RWPE2 (cell line): ENCODE measurements at regions not wholly inside any gene's neighbourhood (a gene's known extent, or its start where the extent isn't known, plus 50 kb on each side); places are given as distances from the start of the nearest gene placed in this dataset.

Experiments used
- ATAC-seq: fragments of 200-7000 bp; cut with Tn5 transposase; 3 replicates; pipeline ENCODE4 v1.9.1; 2021; ENCODE audit warnings: low read depth
- DNase-seq: peaks from one replicate; pipeline ENCODE4 v3.0.0-alpha.2; 2020; ENCODE audit warnings: low spot score
- H3K27ac ChIP-seq: fragments of 450-650 bp; 2 replicates; pipeline ENCODE4 v1.5.1; 2017; ENCODE audit warnings: mild to moderate bottlenecking; ENCODE audit not compliant: poor library complexity, severe bottlenecking
- H3K27me3 ChIP-seq: fragments of 250-450 bp; sonication (Bioruptor Pico); 2 replicates; pipeline ENCODE4 v1.5.1; 2021; ENCODE audit warnings: mild to moderate bottlenecking, moderate library complexity; ENCODE audit not compliant: insufficient read depth, poor library complexity, severe bottlenecking
- H3K36me3 ChIP-seq: fragments of 250-450 bp; sonication (Bioruptor Pico); 2 replicates; pipeline ENCODE4 v1.5.1; 2020; ENCODE audit warnings: low read depth, mild to moderate bottlenecking, moderate library complexity
- H3K4me1 ChIP-seq: fragments of 250-450 bp; sonication (Bioruptor Pico); 2 replicates; pipeline ENCODE4 v1.5.1; 2021; ENCODE audit warnings: mild to moderate bottlenecking, moderate library complexity; ENCODE audit not compliant: insufficient read depth, poor library complexity, severe bottlenecking
- H3K4me3 ChIP-seq: fragments of 250-450 bp; sonication (Bioruptor Pico); 2 replicates; pipeline ENCODE4 v1.5.1; 2021; ENCODE audit warnings: mild to moderate bottlenecking, moderate library complexity; ENCODE audit not compliant: severe bottlenecking
- H3K9me3 ChIP-seq: fragments of 250-450 bp; sonication (Bioruptor Pico); 2 replicates; pipeline ENCODE4 v1.5.1; 2021; ENCODE audit warnings: mild to moderate bottlenecking, moderate library complexity; ENCODE audit not compliant: severe bottlenecking
- TF ChIP-seq, protein P1 (sequence below): fragments of 450-650 bp; IDR thresholded peaks from one replicate; pipeline ENCODE4 v1.5.1; 2017; ENCODE audit warnings: mild to moderate bottlenecking, moderate library complexity; ENCODE audit not compliant: poor library complexity, severe bottlenecking

DNA sequence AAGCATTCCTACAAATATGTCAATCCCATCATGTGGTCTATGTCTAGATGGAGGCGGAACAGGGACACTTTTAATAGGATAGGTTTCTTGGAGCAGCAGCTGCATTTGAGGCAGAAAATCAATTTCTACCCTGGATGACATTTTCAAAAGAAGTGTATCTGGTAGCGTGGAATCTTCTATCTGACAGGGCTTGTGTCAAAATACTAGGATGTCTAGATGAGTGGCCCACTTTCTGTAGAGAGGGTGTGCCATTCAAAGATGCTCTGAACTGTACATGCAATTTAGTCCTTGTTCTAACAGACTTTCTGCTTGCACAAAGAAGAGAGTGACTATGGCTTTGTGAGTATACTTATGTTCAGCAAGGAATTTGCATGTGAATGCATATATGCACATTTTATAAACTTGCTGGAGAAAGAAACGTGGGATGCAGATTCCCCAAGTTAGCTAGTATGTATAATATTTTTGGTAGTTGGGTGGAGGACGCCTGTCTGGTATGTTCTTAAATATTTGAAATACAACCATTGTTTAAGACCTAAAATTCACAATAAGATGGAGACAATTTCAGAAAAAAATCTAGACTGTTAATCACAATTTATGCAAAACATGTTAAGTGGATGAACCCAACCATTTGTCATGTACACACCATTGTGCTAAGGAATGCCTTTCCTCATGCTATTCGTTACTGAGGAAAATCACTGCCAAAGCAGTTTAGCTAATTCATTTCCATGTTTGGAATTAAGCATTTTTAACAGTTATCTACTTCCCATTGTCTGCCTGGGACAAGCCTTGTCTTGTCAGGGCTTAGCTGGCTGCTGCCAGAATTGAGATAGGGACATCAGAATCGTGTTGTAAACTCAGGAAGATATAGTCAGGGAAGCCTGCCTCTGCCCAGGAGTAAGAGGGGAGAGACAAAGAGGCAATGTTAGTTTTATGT lies 129.1 kb upstream of the MEF2C start:
- Histone ChIP-seq H3K4me1 (no peaks in the 10 kb centered on the region), H3K4me3 (no peak overlapping the region), H3K36me3 (no peaks in the 10 kb centered on the region), H3K27me3 (peaks cover 4% of the 10 kb centered on the region), H3K9me3 (no peaks in the 10 kb centered on the region), H3K27ac (no peak overlapping the region)
- TF ChIP-seq, protein P1, sequence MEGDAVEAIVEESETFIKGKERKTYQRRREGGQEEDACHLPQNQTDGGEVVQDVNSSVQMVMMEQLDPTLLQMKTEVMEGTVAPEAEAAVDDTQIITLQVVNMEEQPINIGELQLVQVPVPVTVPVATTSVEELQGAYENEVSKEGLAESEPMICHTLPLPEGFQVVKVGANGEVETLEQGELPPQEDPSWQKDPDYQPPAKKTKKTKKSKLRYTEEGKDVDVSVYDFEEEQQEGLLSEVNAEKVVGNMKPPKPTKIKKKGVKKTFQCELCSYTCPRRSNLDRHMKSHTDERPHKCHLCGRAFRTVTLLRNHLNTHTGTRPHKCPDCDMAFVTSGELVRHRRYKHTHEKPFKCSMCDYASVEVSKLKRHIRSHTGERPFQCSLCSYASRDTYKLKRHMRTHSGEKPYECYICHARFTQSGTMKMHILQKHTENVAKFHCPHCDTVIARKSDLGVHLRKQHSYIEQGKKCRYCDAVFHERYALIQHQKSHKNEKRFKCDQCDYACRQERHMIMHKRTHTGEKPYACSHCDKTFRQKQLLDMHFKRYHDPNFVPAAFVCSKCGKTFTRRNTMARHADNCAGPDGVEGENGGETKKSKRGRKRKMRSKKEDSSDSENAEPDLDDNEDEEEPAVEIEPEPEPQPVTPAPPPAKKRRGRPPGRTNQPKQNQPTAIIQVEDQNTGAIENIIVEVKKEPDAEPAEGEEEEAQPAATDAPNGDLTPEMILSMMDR: no peak
- no peak for DNase-seq
- ATAC-seq: peak; percentile 75

DNA sequence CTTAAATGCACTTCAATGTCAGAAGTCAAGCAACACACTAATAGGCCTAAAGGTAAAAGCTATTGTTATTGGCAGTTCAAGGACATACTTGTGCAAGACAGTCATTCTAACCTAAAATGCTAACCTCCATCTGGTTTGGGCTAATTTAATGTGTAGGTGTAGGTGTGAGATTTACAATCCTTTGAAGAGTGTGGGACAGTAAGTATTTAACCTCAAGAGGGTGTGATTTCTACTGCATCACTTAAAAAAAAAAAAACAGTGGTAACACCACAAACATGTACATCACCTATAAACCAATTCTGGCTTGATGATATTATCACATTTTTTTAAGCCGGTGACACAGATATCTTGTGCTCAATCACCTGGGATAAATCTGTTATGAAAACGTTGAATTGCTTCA lies 127.5 kb upstream of the MEF2C start:
- TF ChIP-seq, protein P1: no peak
- Histone ChIP-seq H3K27ac (no peak overlapping the region), H3K27me3 (peaks cover 4% of the 10 kb centered on the region), H3K4me3 (no peak overlapping the region), H3K36me3 (no peaks in the 10 kb centered on the region), H3K9me3 (no peaks in the 10 kb centered on the region), H3K4me1 (no peaks in the 10 kb centered on the region)
- no peak for DNase-seq
- ATAC-seq: no peak

DNA sequence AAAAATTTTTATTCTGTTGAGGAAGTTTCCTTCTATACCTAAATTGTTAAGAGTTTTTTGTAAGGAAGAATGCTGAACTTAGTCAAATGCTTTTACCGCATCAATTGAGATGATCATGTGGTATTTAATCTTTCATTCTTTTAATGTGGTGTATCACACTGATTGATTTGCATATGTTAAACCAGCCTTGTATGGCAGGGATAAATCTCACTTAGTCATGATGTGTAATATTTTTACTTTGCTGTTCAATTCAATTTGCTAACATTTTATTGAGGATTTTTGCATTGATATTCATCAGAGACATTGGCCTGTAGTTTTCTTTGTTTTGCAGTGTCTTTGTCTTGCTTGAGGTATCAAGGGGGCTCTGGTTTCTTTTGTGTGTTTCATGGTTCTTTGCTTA lies 125.3 kb upstream of the MEF2C start:
- TF ChIP-seq, protein P1: no peak
- no peak overlapping the region for H3K4me3 ChIP-seq
- DNase-seq (no peak), ATAC-seq (no peak)
- peaks cover 4% of the 10 kb centered on the region for H3K27me3 ChIP-seq
- no peaks in the 10 kb centered on the region for H3K9me3 ChIP-seq
- H3K4me1 ChIP-seq: no peaks in the 10 kb centered on the region
- no peak overlapping the region for H3K27ac ChIP-seq
- no peaks in the 10 kb centered on the region for H3K36me3 ChIP-seq

DNA sequence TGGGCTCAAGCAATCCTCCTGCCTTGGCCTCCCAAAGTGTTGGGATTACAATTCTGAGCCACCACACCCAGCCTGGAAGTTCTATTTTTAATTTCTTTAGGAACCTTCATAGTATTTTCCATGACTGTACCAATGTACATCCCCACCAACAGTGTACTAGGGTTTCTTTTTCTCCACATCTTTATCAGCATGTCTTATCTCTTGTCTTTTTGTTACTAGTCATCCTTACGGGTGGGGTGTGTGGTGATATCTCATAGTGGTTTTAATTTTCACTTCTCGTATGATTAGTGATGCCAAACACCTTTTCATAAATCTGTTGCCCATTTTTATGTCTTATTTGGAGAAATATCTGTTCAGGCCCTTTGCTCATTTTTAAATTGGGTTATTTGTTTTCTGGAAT lies 123.0 kb upstream of the MEF2C start:
- Histone ChIP-seq H3K4me1 (no peaks in the 10 kb centered on the region), H3K27me3 (peaks cover 4% of the 10 kb centered on the region), H3K9me3 (no peaks in the 10 kb centered on the region), H3K4me3 (no peak overlapping the region), H3K36me3 (no peaks in the 10 kb centered on the region), H3K27ac (no peak overlapping the region)
- ATAC-seq (no peak), DNase-seq (no peak)
- TF ChIP-seq, protein P1: no peak

DNA sequence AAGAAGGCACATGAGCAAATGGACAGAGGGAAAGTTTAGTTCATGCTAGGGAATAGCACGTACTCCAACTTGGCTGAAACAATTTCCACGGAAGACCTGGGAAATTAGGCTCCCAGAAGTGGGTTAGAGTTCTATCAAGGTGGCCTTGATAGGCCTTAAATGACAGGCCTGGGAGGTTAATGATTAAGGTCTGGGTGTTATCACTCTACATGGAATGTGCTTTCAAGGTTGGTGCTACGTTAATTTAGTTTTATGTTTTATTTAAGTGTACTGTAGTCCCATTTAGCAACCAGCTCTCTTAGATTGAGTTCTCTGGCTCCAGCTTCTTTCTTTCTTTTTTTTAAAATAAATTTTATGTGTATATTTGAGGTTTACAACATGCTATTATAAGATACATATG lies 121.4 kb upstream of the MEF2C start:
- TF ChIP-seq, protein P1: no peak

More for the DNA sequence above, 121.4 kb upstream of the MEF2C start:
- Histone ChIP-seq H3K27me3 (peaks cover 3% of the 10 kb centered on the region), H3K9me3 (no peaks in the 10 kb centered on the region), H3K36me3 (no peaks in the 10 kb centered on the region), H3K4me1 (no peaks in the 10 kb centered on the region), H3K4me3 (no peak overlapping the region), H3K27ac (no peak overlapping the region)
- DNase-seq (no peak), ATAC-seq (no peak)
